ENCODE measurements at regions not wholly inside any gene's neighbourhood (a gene's known extent, or its start where the extent isn't known, plus 50 kb on each side); places are given as distances from the start of the nearest gene placed in this dataset.

GRCh38 chr10:57884407-57884806 is 383.3 kb downstream of the IPMK start:
- no peak overlapping the region for H3K4me3 ChIP-seq (replicated peaks in 1 of 3; ENCODE audit: insufficient read depth in 1 of 3, low read depth in 2 of 3, low read length in 3 of 3)
- H3K4me1 ChIP-seq (ENCODE audit: insufficient read depth, low read length), result no peaks in the 10 kb centered on the region
- no peaks in the 10 kb centered on the region for H3K27me3 ChIP-seq (ENCODE audit: control insufficient read depth in 1 of 2, insufficient read depth in 2 of 2, low read length in 2 of 2)
- TF ChIP-seq IRX3 (CRISPR knock-in tag; IDR thresholded peaks at IDR 0.05; ENCODE audit: borderline replicate concordance, low read depth), result no peak
- H4K20me1 ChIP-seq (ENCODE audit: insufficient read depth, low read length), result no peaks in the 10 kb centered on the region
- H3K79me2 ChIP-seq (ENCODE audit: insufficient read depth, low read length), result no peaks in the 10 kb centered on the region
- no peak for ATAC-seq
- no peaks in the 10 kb centered on the region for H3K9me3 ChIP-seq (ENCODE audit: low read length)
- 9% methylated on average over 2 of the region's 2 CpGs for WGBS (ENCODE audit: low lambda C conversion rate)
- no TSS peak for BruUV-seq (replicated peaks)
- no peak overlapping the region for H3K4me2 ChIP-seq (ENCODE audit: low read depth, low read length)
- H3K27ac ChIP-seq (ENCODE audit: extremely low read length, insufficient read depth, low read length), result no peak overlapping the region
- no peak overlapping the region for H3K9ac ChIP-seq (ENCODE audit: insufficient read depth, low read depth, low read length)
- in situ Hi-C loops (cut with HindIII; ENCODE audit: extremely low pct_ligation_motif_present, low pct_unique_long_range_greater_than_20kb), result no loop called here
- POLR2A ChIA-PET, result no interaction called here
- intact Hi-C loops (cut with micrococcal nuclease; ENCODE audit: unreplicated experiment), result no loop called here
- no peak overlapping the region for H2AFZ ChIP-seq (ENCODE audit: low read length)
- H3K36me3 ChIP-seq (replicated peaks in 1 of 2; ENCODE audit: control insufficient read depth in 1 of 2, insufficient read depth in 2 of 2, low read length in 2 of 2), result no peaks in the 10 kb centered on the region
- FAIRE-seq, result no peak
- DNase-seq (ENCODE audit: low spot score), result no peak
- CTCF ChIA-PET (ENCODE audit: low intra/inter-chr PET ratio, low total read pairs), result no interaction called here

- no peaks in the 10 kb centered on the region for H3K9me3 ChIP-seq (ENCODE audit: low read length)
- no peaks in the 10 kb centered on the region for H3K36me3 ChIP-seq (replicated peaks in 1 of 2; ENCODE audit: control insufficient read depth in 1 of 2, insufficient read depth in 2 of 2, low read length in 2 of 2)
- no peaks in the 10 kb centered on the region for H3K79me2 ChIP-seq (ENCODE audit: insufficient read depth, low read length)
- no peak for ATAC-seq
- H3K27me3 ChIP-seq (ENCODE audit: control insufficient read depth in 1 of 2, insufficient read depth in 2 of 2, low read length in 2 of 2), result no peaks in the 10 kb centered on the region
- WGBS (ENCODE audit: low lambda C conversion rate), result 0% methylated on average over 1 of the region's 1 CpG
- H4K20me1 ChIP-seq (ENCODE audit: insufficient read depth, low read length), result no peaks in the 10 kb centered on the region
- no peak overlapping the region for H2AFZ ChIP-seq (ENCODE audit: low read length)
- H3K4me1 ChIP-seq (ENCODE audit: insufficient read depth, low read length), result no peaks in the 10 kb centered on the region
- ChIA-PET CTCF (ENCODE audit: low intra/inter-chr PET ratio, low total read pairs) (no interaction called here), POLR2A (no interaction called here)
- H3K9ac ChIP-seq (ENCODE audit: insufficient read depth, low read depth, low read length), result no peak overlapping the region
- intact Hi-C loops (cut with micrococcal nuclease; ENCODE audit: unreplicated experiment) (no loop called here), in situ Hi-C loops (cut with HindIII; ENCODE audit: extremely low pct_ligation_motif_present, low pct_unique_long_range_greater_than_20kb) (no loop called here)
- no peak overlapping the region for H3K27ac ChIP-seq (ENCODE audit: extremely low read length, insufficient read depth, low read length)
- H3K4me3 ChIP-seq (replicated peaks in 1 of 3; ENCODE audit: insufficient read depth in 1 of 3, low read depth in 2 of 3, low read length in 3 of 3), result no peak overlapping the region
- no peak for DNase-seq (ENCODE audit: low spot score)
- H3K4me2 ChIP-seq (ENCODE audit: low read depth, low read length), result no peak overlapping the region
- BruUV-seq (replicated peaks), result no TSS peak
- no peak for FAIRE-seq
- no peak for TF ChIP-seq FOSL1 (CRISPR knock-in tag; IDR thresholded peaks at IDR 0.05; ENCODE audit: borderline replicate concordance)
- TF ChIP-seq ZNF326 (CRISPR knock-in tag; IDR thresholded peaks at IDR 0.05; ENCODE audit: borderline replicate concordance), result no peak
- no peak for TF ChIP-seq ZNF724P (CRISPR knock-in tag; IDR thresholded peaks at IDR 0.05; ENCODE audit: borderline replicate concordance)
- TF ChIP-seq ZNF205 (CRISPR knock-in tag; IDR thresholded peaks at IDR 0.05), result no peak
- no peak for TF ChIP-seq RFXAP (CRISPR knock-in tag; IDR thresholded peaks at IDR 0.05; ENCODE audit: borderline replicate concordance)
- no peak for TF ChIP-seq SSRP1 (CRISPR knock-in tag; IDR thresholded peaks at IDR 0.05)
- TF ChIP-seq SIX1 (CRISPR knock-in tag; IDR thresholded peaks at IDR 0.05; ENCODE audit: borderline replicate concordance), result no peak
- TF ChIP-seq ZBTB39 (CRISPR knock-in tag; IDR thresholded peaks at IDR 0.05), result no peak
- no peak for TF ChIP-seq MED13 (CRISPR knock-in tag; IDR thresholded peaks at IDR 0.05)
- TF ChIP-seq ZMAT3 (CRISPR knock-in tag; conservative IDR thresholded peaks at IDR 0.05), result no peak
- TF ChIP-seq POLR2G (IDR thresholded peaks at IDR 0.05; ENCODE audit: low read depth, low read length), result no peak
- no peak for TF ChIP-seq KLF9 (CRISPR knock-in tag; IDR thresholded peaks at IDR 0.05; ENCODE audit: low read depth)
- no peak for TF ChIP-seq TEF (CRISPR knock-in tag; IDR thresholded peaks at IDR 0.05)
- TF ChIP-seq ZBTB33 (CRISPR knock-in tag; IDR thresholded peaks at IDR 0.05), result no peak
Measured at GRCh38 chr10:57880446-57881227, 387.1 kb downstream of the IPMK start.

Data from HepG2 (cell line).